ENCODE measurements at regions not wholly inside any gene's neighbourhood (a gene's known extent, or its start where the extent isn't known, plus 50 kb on each side); places are given as distances from the start of the nearest gene placed in this dataset.

DNA sequence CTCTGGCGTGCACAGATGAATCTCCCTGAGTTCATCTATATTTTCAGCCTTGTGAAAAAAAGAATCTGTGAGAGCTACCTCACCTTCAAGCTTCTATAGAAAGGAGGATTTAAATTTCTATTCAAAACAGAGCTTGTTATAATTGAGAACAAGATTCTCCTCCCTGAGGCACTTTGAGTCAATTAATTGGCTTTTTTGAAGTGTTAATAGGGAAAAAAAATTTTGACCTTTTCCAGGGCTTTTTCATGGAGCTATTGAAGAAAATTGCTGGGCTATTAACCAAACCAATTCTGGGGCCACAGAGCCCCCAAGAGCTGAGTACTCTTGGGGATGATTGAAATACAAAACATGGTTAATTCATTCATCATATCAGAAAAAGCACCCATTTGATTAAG lies 225.1 kb downstream of the CMPK2 start:
- no peak for DNase-seq

- DNase-seq, result no peak
Measured at GRCh38 chr2:6641956-6642355, 223.8 kb downstream of the CMPK2 start.

- DNase-seq, result no peak
Measured at GRCh38 chr2:6644261-6644660, 221.4 kb downstream of the CMPK2 start.

- DNase-seq, result no peak
Measured at GRCh38 chr2:6645004-6645403, 220.7 kb downstream of the CMPK2 start.

- no peak for DNase-seq
Measured at GRCh38 chr2:6645672-6646071, 220.0 kb downstream of the CMPK2 start.

DNA sequence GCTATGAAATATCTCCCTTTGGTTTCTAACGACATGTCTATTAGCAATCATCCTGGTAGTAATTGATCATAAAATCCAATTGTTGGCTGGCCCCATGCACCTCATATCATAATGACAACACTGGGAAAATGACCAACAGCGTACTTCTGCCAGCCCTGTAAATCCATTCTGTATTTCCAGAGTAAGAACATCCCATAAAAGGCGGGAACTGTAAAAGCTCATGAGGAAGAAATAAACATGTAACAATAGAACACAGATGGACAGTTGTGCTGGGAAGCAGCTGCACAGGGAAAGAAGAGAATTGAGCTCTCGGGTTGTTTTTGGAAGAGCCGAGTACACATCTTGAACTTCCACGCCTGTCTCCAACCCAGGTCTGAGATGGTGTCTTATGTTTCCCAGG lies 218.7 kb downstream of the CMPK2 start:
- no peak for DNase-seq

- no peak for DNase-seq
Measured at GRCh38 chr2:6648596-6649247, 217.0 kb downstream of the CMPK2 start.

- no peak for DNase-seq
Measured at GRCh38 chr2:6650311-6650710, 215.4 kb downstream of the CMPK2 start.

GRCh38 chr2:6652251-6652650 lies 213.5 kb downstream of the CMPK2 start:
- DNase-seq, result no peak

- DNase-seq, result no peak
Measured at GRCh38 chr2:6653281-6653750, 212.4 kb downstream of the CMPK2 start.

DNA sequence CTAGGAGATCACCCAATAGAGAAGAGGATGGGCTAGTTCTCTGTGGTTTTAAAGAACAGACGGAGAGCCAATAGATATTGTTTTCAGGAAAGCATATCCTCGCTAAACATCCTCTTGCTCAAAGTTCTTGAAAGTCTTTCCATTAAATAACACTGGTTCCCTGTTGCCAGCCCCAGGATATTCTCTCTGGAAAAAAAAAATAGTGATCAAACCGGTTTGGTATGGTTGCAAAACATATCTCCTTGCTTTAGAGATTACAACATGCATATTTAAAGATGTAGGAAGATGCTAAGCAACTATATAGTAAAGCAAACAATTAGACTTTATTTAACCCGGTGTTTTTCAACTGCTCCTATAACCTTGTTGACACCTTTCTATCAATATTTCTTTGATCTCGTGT lies 211.4 kb downstream of the CMPK2 start:
- DNase-seq, result no peak

GRCh38 chr2:6656633-6657032 lies 209.1 kb downstream of the CMPK2 start:
- DNase-seq, result no peak

GRCh38 chr2:6657136-6657535 lies 208.6 kb downstream of the CMPK2 start:
- no peak for DNase-seq

DNA sequence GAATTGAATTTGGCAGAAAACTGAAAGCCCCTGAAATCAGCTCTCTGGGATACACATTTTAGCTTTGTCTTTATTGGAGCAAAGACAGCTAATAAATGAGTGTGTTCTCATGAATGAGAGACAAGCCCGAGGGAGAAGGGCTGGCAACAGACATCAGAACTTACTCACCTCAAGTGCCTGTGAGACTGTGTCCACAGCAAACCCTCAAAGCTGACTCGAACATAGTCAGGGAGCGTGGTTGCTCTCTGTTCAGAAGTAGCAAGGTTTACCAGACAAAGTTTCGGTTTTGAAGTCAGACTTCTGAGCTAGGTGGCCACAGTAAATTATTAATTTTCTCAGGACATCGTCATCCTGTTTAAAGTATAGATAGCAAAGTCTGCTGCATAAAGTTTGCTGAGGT lies 207.9 kb downstream of the CMPK2 start:
- no peak for DNase-seq

DNA sequence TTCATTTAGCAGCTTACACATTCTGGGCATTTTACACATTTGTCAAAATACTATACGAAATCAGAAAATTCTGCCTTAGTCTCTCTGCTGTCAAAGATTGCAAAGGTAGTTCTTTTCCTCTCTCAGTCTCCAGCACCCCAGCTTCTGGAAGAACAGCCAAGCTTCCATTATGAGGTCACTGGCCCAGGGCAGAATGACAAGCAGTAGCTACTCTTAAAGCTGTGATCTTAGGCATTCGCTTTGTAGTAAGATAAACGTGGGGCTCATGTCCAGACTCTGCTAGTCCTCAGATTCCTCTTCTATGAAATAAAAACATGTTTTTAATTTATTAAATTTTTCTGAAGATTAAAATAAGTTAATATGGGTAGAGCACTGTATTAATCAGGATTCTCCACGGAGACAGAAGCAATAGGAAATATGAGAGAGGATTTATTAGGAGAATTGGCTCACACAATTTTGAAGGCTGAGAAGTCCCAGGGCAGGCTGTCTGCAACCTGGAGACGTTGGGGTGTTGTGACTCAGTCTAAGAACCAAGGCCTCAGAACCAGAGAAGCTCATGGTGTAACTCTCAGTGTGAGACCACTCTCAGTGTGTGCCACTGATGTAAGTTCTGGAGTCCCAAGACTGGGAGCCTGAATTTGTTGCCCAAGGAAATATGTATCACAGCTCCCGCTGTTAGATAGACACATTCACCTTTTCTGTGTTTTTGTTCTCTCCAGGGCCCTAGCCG lies 201.2 kb downstream of the CMPK2 start:
- DNase-seq, result no peak

GRCh38 chr2:6665093-6666045 lies 200.3 kb downstream of the CMPK2 start:
- no peak for DNase-seq

GRCh38 chr2:6667326-6667725 lies 198.4 kb downstream of the CMPK2 start:
- DNase-seq, result no peak

GRCh38 chr2:6671913-6672312 lies 193.8 kb downstream of the CMPK2 start:
- no peak for DNase-seq

DNA sequence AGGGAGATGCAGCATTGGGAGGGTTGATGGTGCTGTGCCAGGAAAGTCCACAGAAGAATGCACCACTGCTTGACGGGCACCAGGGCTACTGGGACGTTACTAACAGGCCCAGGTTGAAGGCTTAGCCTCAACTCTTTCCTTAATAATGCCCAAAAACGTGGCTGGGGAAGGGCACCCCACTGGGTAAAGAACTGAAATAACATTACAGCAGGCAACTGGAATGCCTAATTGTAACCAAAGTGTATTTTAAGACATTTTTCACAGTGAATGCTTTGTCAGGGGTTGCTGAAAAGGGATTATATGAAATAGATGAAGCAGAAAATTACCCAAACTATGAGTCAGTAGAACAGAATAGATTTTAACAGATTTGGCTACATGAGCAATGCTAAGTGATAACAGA lies 191.3 kb downstream of the CMPK2 start:
- no peak for DNase-seq

DNA sequence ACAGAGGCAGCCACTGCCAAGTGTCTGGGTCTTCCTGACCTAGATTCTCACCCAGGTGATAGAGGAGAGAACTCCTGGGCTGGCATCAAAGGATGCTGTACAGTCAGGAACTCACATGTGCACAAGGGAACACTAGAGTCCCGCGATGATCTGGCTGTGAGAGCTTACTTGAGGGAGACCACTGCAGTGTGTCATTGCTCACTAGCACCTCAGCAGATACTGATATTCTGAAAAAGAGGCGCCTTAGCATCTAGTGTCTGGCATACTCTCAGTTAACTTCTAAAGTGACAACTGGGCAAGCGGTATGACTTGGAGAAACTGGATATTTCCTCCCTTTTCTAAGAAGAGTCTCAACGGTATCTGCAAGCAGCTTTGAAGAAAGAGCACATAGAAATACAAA lies 189.9 kb downstream of the CMPK2 start:
- no peak for DNase-seq

DNA sequence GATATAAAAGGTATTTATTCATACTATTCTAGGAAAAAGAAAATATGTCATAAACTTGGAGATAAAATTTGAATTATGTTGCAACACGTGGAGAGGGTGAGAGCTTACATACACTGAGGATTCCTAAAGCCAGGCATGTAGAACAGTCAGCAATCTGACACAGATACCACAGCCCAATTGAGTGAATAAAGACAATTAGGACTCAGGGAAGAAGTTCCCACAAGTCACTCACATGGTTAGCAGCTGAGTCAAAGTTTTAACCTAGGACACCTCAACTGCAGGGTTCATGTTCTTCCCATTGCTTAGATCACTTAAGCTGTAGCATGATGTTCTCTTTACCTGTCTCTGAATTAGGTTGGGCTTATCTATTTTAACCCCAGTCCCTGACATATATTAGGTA lies 189.5 kb downstream of the CMPK2 start:
- DNase-seq, result no peak

GRCh38 chr2:6676776-6677175 lies 188.9 kb downstream of the CMPK2 start:
- no peak for DNase-seq

DNA sequence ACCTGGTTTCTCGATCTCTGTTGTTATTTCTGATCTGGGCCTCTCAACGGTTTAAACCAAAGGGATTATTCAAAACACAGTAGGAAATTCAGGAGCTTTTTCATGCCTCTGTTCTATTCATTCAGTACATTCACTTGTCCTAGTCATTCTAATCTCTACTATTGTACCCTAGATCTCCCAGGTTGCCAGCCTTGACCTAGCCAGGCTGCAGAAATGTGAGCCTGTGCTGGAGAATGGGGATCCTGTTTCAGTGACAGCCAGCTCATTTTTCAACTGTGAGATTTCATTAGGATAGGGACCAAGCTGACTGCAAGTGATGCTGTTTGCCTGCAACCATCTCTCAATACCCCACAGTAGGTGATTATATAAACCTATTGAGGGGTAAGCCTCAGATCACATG lies 186.2 kb downstream of the CMPK2 start:
- DNase-seq, result no peak

DNA sequence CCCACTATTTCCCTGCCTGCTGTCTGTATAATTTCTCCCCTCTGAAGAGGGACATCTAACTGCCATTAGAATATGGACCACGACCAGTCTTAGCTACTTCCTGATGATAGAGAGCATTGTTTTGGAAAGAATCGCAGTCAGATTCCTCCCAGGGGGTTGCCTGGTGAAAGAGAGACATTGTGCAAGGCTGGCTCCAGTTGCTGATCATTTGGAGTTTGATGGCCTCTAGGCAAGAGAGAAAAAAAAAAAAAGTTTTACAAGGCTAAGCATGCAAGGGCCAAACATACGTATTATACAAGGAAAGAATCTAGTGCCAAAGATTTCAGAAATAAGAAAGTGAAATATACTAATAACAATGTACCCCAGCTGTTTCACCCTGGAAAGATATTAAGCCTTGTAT lies 182.2 kb downstream of the CMPK2 start:
- no peak for DNase-seq

Measured in DMS79 treated with DMSO at 0.1 percent for 48 hours (cell line).